ENCODE measurements at regions not wholly inside any gene's neighbourhood (a gene's known extent, or its start where the extent isn't known, plus 50 kb on each side); places are given as distances from the start of the nearest gene placed in this dataset.
"Not testable (repeated sequence)": the region's sequence is repeated elsewhere in the genome, so short reads cannot be mapped to it uniquely, and the experiment has no call there.

DNA sequence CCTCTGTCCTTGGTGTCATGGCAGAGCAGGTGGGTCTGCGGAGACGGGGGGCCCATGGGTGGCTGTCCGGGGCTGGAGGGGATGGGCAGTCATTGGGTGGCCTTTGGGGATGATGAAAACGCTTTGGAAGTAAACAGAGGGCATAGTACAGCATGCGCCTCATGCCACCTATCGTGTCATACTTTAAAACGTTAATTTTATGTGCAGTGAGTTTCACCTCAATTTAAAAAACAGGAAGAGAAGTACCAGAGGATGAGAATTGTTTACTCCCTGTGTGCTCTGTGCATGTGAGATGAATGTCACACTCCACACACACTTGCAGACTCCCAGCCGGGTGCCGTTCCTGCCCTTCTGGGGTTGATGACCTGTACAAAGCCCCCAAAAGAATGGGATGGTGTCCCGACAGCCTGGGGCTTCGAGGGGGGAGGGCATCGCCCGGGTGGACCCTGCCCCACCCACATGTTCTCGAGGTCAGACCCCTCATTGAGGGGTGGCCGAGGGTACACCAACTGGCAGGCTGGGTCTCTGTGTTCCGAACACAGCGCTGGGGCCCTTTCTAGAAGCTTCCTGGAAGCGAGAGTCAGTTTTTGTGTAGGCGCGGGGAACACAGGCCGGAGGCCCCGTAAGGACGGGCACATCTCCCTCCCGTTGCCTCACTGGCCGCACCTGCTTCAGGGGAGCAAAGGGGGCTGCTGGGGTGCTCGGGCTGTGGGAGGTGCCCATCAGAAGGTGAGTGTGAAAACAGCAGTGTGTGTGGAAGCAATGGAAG, 153.2 kb downstream of the LAT start:
- not testable (repeated sequence) for TF ChIP-seq POLR2A (IDR thresholded peaks at IDR 0.05)
- TF ChIP-seq, protein P1, sequence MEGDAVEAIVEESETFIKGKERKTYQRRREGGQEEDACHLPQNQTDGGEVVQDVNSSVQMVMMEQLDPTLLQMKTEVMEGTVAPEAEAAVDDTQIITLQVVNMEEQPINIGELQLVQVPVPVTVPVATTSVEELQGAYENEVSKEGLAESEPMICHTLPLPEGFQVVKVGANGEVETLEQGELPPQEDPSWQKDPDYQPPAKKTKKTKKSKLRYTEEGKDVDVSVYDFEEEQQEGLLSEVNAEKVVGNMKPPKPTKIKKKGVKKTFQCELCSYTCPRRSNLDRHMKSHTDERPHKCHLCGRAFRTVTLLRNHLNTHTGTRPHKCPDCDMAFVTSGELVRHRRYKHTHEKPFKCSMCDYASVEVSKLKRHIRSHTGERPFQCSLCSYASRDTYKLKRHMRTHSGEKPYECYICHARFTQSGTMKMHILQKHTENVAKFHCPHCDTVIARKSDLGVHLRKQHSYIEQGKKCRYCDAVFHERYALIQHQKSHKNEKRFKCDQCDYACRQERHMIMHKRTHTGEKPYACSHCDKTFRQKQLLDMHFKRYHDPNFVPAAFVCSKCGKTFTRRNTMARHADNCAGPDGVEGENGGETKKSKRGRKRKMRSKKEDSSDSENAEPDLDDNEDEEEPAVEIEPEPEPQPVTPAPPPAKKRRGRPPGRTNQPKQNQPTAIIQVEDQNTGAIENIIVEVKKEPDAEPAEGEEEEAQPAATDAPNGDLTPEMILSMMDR (IDR thresholded peaks at IDR 0.05), result not testable (repeated sequence)
